ENCODE measurements at regions not wholly inside any gene's neighbourhood (a gene's known extent, or its start where the extent isn't known, plus 50 kb on each side); places are given as distances from the start of the nearest gene placed in this dataset.

DNA sequence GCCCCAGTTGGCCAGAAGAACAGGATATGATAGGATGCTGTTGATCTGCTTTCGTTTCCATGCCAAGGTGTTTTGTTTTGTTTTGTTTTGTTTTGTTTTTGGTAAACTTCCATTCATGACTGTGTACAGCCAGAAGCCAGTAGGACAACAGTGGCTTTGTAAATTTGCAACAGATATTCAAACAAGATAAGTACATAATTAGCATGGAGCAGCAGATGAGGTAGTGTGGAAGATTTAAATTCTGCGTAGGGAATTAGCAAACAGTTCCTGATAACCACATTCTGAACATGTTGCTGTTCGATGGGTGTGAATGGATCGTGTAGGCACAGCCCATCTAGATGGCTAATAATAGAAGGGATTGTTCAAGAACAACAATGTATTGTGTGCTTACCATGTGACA, 1080.1 kb upstream of the RBFOX1 start:
- TF ChIP-seq, protein P1, sequence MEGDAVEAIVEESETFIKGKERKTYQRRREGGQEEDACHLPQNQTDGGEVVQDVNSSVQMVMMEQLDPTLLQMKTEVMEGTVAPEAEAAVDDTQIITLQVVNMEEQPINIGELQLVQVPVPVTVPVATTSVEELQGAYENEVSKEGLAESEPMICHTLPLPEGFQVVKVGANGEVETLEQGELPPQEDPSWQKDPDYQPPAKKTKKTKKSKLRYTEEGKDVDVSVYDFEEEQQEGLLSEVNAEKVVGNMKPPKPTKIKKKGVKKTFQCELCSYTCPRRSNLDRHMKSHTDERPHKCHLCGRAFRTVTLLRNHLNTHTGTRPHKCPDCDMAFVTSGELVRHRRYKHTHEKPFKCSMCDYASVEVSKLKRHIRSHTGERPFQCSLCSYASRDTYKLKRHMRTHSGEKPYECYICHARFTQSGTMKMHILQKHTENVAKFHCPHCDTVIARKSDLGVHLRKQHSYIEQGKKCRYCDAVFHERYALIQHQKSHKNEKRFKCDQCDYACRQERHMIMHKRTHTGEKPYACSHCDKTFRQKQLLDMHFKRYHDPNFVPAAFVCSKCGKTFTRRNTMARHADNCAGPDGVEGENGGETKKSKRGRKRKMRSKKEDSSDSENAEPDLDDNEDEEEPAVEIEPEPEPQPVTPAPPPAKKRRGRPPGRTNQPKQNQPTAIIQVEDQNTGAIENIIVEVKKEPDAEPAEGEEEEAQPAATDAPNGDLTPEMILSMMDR (IDR thresholded peaks at IDR 0.05), result no peak
- TF ChIP-seq POLR2A (IDR thresholded peaks at IDR 0.05), result no peak

Data from uterus (tissue), 2 donors.